GM13976 (cell line): ENCODE measurements at regions not wholly inside any gene's neighbourhood (a gene's known extent, or its start where the extent isn't known, plus 50 kb on each side); places are given as distances from the start of the nearest gene placed in this dataset.

Experiments used
- DNase-seq: peaks from one replicate; pipeline ENCODE4 v3.0.0; 2012; ENCODE audit warnings: low spot score
- in situ Hi-C: fragments of 300-500 bp; cut with MboI; formaldehyde crosslinking; loops from one replicate; pipeline ENCODE4 v1.12.0; 2022; ENCODE audit warnings: low sequenced_read_pairs, mixed read lengths, inconsistent platforms; ENCODE audit not compliant: unreplicated experiment
- TF ChIP-seq, protein P1 (sequence below): IDR thresholded peaks from 2 replicates; pipeline ENCODE4 v1.5.1; 2012; ENCODE audit warnings: borderline replicate concordance, mild to moderate bottlenecking; ENCODE audit not compliant: insufficient read depth; ENCODE audit errors: extremely low read depth, missing control alignments, control extremely low read depth

GRCh38 chr22:34326901-34327300 is 406.6 kb upstream of the LARGE1 start:
- in situ Hi-C loops: no loop called here
- DNase-seq: no peak
- TF ChIP-seq, protein P1, sequence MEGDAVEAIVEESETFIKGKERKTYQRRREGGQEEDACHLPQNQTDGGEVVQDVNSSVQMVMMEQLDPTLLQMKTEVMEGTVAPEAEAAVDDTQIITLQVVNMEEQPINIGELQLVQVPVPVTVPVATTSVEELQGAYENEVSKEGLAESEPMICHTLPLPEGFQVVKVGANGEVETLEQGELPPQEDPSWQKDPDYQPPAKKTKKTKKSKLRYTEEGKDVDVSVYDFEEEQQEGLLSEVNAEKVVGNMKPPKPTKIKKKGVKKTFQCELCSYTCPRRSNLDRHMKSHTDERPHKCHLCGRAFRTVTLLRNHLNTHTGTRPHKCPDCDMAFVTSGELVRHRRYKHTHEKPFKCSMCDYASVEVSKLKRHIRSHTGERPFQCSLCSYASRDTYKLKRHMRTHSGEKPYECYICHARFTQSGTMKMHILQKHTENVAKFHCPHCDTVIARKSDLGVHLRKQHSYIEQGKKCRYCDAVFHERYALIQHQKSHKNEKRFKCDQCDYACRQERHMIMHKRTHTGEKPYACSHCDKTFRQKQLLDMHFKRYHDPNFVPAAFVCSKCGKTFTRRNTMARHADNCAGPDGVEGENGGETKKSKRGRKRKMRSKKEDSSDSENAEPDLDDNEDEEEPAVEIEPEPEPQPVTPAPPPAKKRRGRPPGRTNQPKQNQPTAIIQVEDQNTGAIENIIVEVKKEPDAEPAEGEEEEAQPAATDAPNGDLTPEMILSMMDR: no peak

DNA sequence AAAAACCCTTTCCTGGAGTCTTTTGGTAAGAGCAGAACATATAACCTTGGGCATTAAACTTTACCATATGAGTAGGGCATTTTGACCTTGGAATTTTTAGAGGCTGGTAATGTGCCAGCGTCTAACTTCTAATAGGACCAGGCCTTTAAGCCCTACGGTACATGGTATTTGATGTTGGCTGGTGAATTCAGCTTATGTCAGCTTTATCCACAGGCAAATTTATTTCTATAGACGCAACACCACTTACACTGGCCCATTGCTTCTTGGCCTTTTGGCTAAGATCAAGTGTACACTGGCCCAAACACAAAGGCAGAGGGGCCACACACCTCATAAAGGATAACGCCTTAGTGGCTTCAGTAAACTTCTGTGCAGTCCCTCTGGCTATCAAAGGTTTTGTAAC is 410.2 kb upstream of the LARGE1 start:
- DNase-seq: no peak
- TF ChIP-seq, protein P1: no peak
- in situ Hi-C loops: no loop called here

GRCh38 chr22:34333285-34333684 is 413.0 kb upstream of the LARGE1 start:
- no peak for DNase-seq
- TF ChIP-seq, protein P1: no peak
- in situ Hi-C loops: no loop called here

GRCh38 chr22:34334893-34335292 is 414.6 kb upstream of the LARGE1 start:
- TF ChIP-seq, protein P1: no peak
- no peak for DNase-seq
- in situ Hi-C loops: no loop called here

DNA sequence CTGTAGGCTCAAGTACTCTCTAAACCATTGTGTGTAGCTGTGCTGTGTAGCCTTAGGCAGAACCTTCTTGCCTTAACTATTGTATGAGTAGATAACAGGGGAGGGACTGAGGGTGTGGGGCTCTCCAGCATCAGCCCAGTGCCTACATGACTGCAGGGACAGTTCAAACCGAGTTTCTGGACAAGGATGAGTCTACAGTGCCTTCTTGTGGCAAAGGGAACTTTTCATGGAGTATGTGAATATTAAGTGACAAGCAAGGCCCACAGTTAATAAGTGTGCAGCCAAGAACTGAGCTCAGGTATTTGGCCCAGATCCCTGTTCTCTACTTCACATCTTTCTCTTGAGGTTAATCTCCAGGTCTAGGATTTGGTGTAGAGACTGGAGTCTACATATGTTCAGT is 424.4 kb upstream of the LARGE1 start:
- DNase-seq: no peak
- TF ChIP-seq, protein P1: no peak
- in situ Hi-C loops: no loop called here

GRCh38 chr22:34354071-34354817 is 434.0 kb upstream of the LARGE1 start:
- no peak for DNase-seq
- TF ChIP-seq, protein P1: no peak
- in situ Hi-C loops: no loop called here

- TF ChIP-seq, protein P1: no peak
- no peak for DNase-seq
- in situ Hi-C loops: no loop called here
Observed at GRCh38 chr22:34356481-34356880, 436.2 kb upstream of the LARGE1 start.
